ENCODE measurements at regions not wholly inside any gene's neighbourhood (a gene's known extent, or its start where the extent isn't known, plus 50 kb on each side); places are given as distances from the start of the nearest gene placed in this dataset.
"Not testable (repeated sequence)": the region's sequence is repeated elsewhere in the genome, so short reads cannot be mapped to it uniquely, and the experiment has no call there.

DNA sequence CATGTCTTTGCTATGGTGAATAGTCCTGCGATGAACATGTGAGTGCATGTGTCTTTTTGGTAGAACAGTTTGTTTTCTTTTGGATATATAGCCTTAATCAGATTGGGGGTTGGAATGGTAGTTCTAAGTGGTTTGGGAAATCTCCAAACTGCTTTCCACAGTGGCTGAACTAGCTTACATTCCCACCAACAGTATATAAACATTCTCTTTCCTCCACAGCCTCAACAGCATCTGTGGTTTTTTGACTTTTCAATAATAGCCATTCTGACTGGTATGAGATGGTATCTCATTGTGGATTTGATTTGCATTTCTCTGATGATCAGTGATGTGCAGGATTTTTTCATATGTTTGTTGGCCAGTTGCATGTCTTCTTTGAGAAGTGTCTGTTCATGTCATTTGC is 112.2 kb upstream of the SESTD1 start:
- Histone ChIP-seq H3K36me3 (ENCODE audit: control insufficient read depth, insufficient read depth, low read length) (no peaks in the 10 kb centered on the region), H3K9me3 (ENCODE audit: control insufficient read depth, insufficient read depth, low read depth, low read length) (no peaks in the 10 kb centered on the region), H3K27me3 (ENCODE audit: control insufficient read depth, insufficient read depth, low read length) (no peaks in the 10 kb centered on the region), H3K4me1 (ENCODE audit: control insufficient read depth, insufficient read depth, low read length) (no peaks in the 10 kb centered on the region), H3K4me3 (ENCODE audit: low read depth in 2 of 2, low read length in 2 of 2) (no peak overlapping the region), H3K27ac (ENCODE audit: low read length) (no peak overlapping the region)
- no peak for DNase-seq (ENCODE audit: low read depth, low spot score)
- in situ Hi-C loops (cut with HindIII; ENCODE audit: low pct_unique_long_range_greater_than_20kb, low sequenced_read_pairs), result no loop called here
- POLR2A ChIA-PET, result no interaction called here
- TF ChIP-seq, protein P1, sequence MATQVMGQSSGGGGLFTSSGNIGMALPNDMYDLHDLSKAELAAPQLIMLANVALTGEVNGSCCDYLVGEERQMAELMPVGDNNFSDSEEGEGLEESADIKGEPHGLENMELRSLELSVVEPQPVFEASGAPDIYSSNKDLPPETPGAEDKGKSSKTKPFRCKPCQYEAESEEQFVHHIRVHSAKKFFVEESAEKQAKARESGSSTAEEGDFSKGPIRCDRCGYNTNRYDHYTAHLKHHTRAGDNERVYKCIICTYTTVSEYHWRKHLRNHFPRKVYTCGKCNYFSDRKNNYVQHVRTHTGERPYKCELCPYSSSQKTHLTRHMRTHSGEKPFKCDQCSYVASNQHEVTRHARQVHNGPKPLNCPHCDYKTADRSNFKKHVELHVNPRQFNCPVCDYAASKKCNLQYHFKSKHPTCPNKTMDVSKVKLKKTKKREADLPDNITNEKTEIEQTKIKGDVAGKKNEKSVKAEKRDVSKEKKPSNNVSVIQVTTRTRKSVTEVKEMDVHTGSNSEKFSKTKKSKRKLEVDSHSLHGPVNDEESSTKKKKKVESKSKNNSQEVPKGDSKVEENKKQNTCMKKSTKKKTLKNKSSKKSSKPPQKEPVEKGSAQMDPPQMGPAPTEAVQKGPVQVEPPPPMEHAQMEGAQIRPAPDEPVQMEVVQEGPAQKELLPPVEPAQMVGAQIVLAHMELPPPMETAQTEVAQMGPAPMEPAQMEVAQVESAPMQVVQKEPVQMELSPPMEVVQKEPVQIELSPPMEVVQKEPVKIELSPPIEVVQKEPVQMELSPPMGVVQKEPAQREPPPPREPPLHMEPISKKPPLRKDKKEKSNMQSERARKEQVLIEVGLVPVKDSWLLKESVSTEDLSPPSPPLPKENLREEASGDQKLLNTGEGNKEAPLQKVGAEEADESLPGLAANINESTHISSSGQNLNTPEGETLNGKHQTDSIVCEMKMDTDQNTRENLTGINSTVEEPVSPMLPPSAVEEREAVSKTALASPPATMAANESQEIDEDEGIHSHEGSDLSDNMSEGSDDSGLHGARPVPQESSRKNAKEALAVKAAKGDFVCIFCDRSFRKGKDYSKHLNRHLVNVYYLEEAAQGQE (IDR thresholded peaks at IDR 0.05; ENCODE audit: insufficient read depth in 1 of 2, low read depth in 2 of 2, low read length in 1 of 2), result no peak
- TF ChIP-seq, protein P2, sequence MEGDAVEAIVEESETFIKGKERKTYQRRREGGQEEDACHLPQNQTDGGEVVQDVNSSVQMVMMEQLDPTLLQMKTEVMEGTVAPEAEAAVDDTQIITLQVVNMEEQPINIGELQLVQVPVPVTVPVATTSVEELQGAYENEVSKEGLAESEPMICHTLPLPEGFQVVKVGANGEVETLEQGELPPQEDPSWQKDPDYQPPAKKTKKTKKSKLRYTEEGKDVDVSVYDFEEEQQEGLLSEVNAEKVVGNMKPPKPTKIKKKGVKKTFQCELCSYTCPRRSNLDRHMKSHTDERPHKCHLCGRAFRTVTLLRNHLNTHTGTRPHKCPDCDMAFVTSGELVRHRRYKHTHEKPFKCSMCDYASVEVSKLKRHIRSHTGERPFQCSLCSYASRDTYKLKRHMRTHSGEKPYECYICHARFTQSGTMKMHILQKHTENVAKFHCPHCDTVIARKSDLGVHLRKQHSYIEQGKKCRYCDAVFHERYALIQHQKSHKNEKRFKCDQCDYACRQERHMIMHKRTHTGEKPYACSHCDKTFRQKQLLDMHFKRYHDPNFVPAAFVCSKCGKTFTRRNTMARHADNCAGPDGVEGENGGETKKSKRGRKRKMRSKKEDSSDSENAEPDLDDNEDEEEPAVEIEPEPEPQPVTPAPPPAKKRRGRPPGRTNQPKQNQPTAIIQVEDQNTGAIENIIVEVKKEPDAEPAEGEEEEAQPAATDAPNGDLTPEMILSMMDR (IDR thresholded peaks at IDR 0.05), result no peak
- no peak for TF ChIP-seq SIN3A (IDR thresholded peaks at IDR 0.05; ENCODE audit: borderline replicate concordance, insufficient read depth, low read depth, low read length)
- no peak for TF ChIP-seq POLR2AphosphoS5 (IDR thresholded peaks at IDR 0.05; ENCODE audit: low read depth, low read length)
- TF ChIP-seq TCF7L2 (IDR thresholded peaks at IDR 0.05; ENCODE audit: low read depth, low read length), result no peak
- CTCF ChIA-PET, result no interaction called here
- intact Hi-C loops (cut with micrococcal nuclease; ENCODE audit: unreplicated experiment), result no loop called here
- BruUV-seq (replicated peaks), result no TSS peak
- ATAC-seq, result no peak

DNA sequence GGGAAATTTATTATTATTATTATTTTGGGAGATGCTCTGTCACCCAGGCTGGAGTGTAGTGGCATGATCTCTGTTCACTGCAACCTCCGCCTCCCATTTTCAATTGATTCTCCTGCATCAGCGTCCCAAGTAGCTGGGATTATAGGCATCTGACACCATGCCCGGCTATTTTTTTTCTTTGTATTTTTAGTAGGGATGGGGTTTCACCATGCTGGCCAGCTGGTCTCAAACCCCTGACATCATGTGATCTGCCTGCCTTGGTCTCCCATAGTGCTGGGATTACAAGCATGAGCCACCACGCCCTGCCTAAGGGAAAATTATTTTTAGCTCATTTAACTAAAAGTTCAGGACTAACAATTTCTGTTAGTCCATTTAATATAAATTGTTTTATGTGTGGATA is 109.2 kb upstream of the SESTD1 start:
- TF ChIP-seq TCF7L2 (IDR thresholded peaks at IDR 0.05; ENCODE audit: low read depth, low read length) (no peak), POLR2AphosphoS5 (IDR thresholded peaks at IDR 0.05; ENCODE audit: low read depth, low read length) (no peak), SIN3A (IDR thresholded peaks at IDR 0.05; ENCODE audit: borderline replicate concordance, insufficient read depth, low read depth, low read length) (no peak)
- TF ChIP-seq, protein P2 (IDR thresholded peaks at IDR 0.05), result no peak
- TF ChIP-seq, protein P1 (IDR thresholded peaks at IDR 0.05; ENCODE audit: insufficient read depth in 1 of 2, low read depth in 2 of 2, low read length in 1 of 2), result no peak
- H3K4me3 ChIP-seq (ENCODE audit: low read depth in 2 of 2, low read length in 2 of 2), result no peak overlapping the region
- no peaks in the 10 kb centered on the region for H3K36me3 ChIP-seq (ENCODE audit: control insufficient read depth, insufficient read depth, low read length)
- CTCF ChIA-PET, result no interaction called here
- no peaks in the 10 kb centered on the region for H3K9me3 ChIP-seq (ENCODE audit: control insufficient read depth, insufficient read depth, low read depth, low read length)
- DNase-seq (ENCODE audit: low read depth, low spot score), result no peak
- intact Hi-C loops (cut with micrococcal nuclease; ENCODE audit: unreplicated experiment) (no loop called here), in situ Hi-C loops (cut with HindIII; ENCODE audit: low pct_unique_long_range_greater_than_20kb, low sequenced_read_pairs) (no loop called here)
- H3K27ac ChIP-seq (ENCODE audit: low read length), result no peak overlapping the region
- no peaks in the 10 kb centered on the region for H3K27me3 ChIP-seq (ENCODE audit: control insufficient read depth, insufficient read depth, low read length)
- no TSS peak for BruUV-seq (replicated peaks)
- no peak for ATAC-seq
- POLR2A ChIA-PET, result interaction anchor here (0.6 kb wide), 1 partner anchor 9 kb away, joined by 8 read pairs; no protein-coding TSS in a partner anchor
- no peaks in the 10 kb centered on the region for H3K4me1 ChIP-seq (ENCODE audit: control insufficient read depth, insufficient read depth, low read length)

DNA sequence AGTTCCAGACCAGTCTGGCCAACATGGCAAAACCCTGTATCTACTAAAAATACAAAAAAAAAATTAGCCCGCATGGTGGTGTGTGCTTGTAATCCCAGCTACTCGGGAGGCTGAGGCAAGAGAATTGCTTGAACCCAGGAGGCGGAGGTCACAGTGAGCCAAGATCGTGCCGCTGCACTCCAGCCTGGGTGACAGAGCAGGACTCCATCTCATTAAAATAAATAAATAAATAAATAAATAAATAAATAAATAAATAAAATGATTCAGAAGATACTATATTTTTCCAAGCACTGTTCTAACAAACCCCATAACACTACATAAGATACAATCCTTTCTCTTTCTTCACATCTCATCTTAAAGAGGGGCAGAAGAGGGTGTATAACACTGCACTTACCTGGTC is 100.9 kb upstream of the SESTD1 start:
- ATAC-seq; DNase-seq (ENCODE audit: low read depth, low spot score); in situ Hi-C loops (cut with HindIII; ENCODE audit: low pct_unique_long_range_greater_than_20kb, low sequenced_read_pairs); H3K9me3 ChIP-seq (ENCODE audit: control insufficient read depth, insufficient read depth, low read depth, low read length); BruUV-seq (replicated peaks); H3K36me3 ChIP-seq (ENCODE audit: control insufficient read depth, insufficient read depth, low read length); intact Hi-C loops (cut with micrococcal nuclease; ENCODE audit: unreplicated experiment); H3K4me1 ChIP-seq (ENCODE audit: control insufficient read depth, insufficient read depth, low read length); H3K27ac ChIP-seq (ENCODE audit: low read length); CTCF ChIA-PET; POLR2A ChIA-PET; H3K27me3 ChIP-seq (ENCODE audit: control insufficient read depth, insufficient read depth, low read length); H3K4me3 ChIP-seq (ENCODE audit: low read depth in 2 of 2, low read length in 2 of 2): not testable (repeated sequence)

Measured in Panc1 (cell line).